HEK293T (cell line): ENCODE measurements at regions not wholly inside any gene's neighbourhood (a gene's known extent, or its start where the extent isn't known, plus 50 kb on each side); places are given as distances from the start of the nearest gene placed in this dataset.

ENCODE experiments used
- ARNT ChIP-seq: fragments of 450-650 bp; IDR thresholded peaks from 2 replicates; pipeline ENCODE4 v1.6.1; 2017; ENCODE audit warnings: mild to moderate bottlenecking
- ELF4 ChIP-seq: fragments of 450-650 bp; IDR thresholded peaks from 2 replicates; pipeline ENCODE4 v1.6.1; 2017; ENCODE audit warnings: antibody characterized with exemption
- FOXA1 ChIP-seq: fragments of 450-650 bp; IDR thresholded peaks from 2 replicates; pipeline ENCODE4 v1.6.1; 2016; ENCODE audit warnings: mild to moderate bottlenecking
- FOXK2 ChIP-seq: fragments of 450-650 bp; IDR thresholded peaks from 2 replicates; pipeline ENCODE4 v1.6.1; 2016; ENCODE audit warnings: mild to moderate bottlenecking
- HDGF ChIP-seq: fragments of 450-650 bp; IDR thresholded peaks from 2 replicates; pipeline ENCODE4 v1.6.1; 2017; ENCODE audit warnings: antibody characterized with exemption, borderline replicate concordance
- SP1 ChIP-seq: fragments of 450-650 bp; IDR thresholded peaks from 2 replicates; pipeline ENCODE4 v1.6.1; 2017
- ZNF384 ChIP-seq: fragments of 450-650 bp; IDR thresholded peaks from 2 replicates; pipeline ENCODE4 v1.6.1; 2016

DNA sequence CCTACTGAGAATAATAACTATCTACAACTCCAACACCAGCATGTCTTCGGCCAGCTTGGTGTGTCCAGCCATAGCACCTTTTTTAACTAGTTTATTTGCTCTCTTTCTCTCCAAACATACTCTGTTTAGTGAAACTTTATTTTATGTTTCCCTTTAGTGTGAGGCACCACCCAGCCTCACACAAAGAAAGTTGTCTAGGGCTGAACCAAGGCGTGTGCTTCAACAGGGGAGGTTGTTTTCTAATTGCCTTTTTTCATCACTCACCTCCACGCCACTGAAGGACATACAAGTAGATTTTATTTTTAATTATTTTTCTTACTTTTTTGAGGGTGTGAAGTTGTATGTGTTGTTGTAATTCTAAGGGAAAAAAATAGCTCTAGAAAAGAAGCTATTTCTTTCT lies 125.6 kb upstream of the MARCKS start:
- TF ChIP-seq ARNT (no peak), FOXK2 (no peak), SP1 (no peak), HDGF (no peak), ZNF384 (no peak), ELF4 (no peak), FOXA1 (no peak)
